H7 (cell line): ENCODE measurements at regions not wholly inside any gene's neighbourhood (a gene's known extent, or its start where the extent isn't known, plus 50 kb on each side); places are given as distances from the start of the nearest gene placed in this dataset.
A peak's percentile ranks its signal among the peaks of the same experiment; 100 is the strongest.

ENCODE experiments used
- DNase-seq: peaks from one replicate; pipeline ENCODE4 v3.0.0; 2012
- H3K27me3 ChIP-seq: 2 replicates; pipeline ENCODE4 v1.6.0; 2011; ENCODE audit warnings: mild to moderate bottlenecking, low read length; ENCODE audit not compliant: control insufficient read depth, insufficient read depth
- H3K36me3 ChIP-seq: replicated peaks from 2 replicates; pipeline ENCODE4 v1.5.1; 2011; ENCODE audit warnings: low read length; ENCODE audit not compliant: control insufficient read depth, insufficient read depth
- H3K4me3 ChIP-seq: 2 replicates; pipeline ENCODE4 v1.5.1; 2011; ENCODE audit warnings: low read depth, mild to moderate bottlenecking, control low read depth, low read length, moderate library complexity; ENCODE audit not compliant: insufficient read depth

- Histone ChIP-seq H3K27me3 (no peaks in the 10 kb centered on the region), H3K4me3 (no peak overlapping the region), H3K36me3 (no peaks in the 10 kb centered on the region)
- DNase-seq: no peak
These were observed 125.6 kb upstream of the ZNF608 start for GRCh38 chr5:124872086-124872485.

GRCh38 chr5:124872615-124873014, 126.2 kb upstream of the ZNF608 start:
- H3K36me3 ChIP-seq: no peaks in the 10 kb centered on the region
- H3K4me3 ChIP-seq: no peak overlapping the region
- DNase-seq: no peak
- H3K27me3 ChIP-seq: no peaks in the 10 kb centered on the region

GRCh38 chr5:124873188-124873587, 126.7 kb upstream of the ZNF608 start:
- DNase-seq: no peak
- Histone ChIP-seq H3K4me3 (no peak overlapping the region), H3K27me3 (no peaks in the 10 kb centered on the region)

GRCh38 chr5:124873713-124874112, 127.3 kb upstream of the ZNF608 start:
- no peaks in the 10 kb centered on the region for H3K36me3 ChIP-seq
- no peaks in the 10 kb centered on the region for H3K27me3 ChIP-seq
- DNase-seq: no peak
- no peak overlapping the region for H3K4me3 ChIP-seq

More at GRCh38 chr5:124873188-124873587, 126.7 kb upstream of the ZNF608 start:
- H3K36me3 ChIP-seq: no peaks in the 10 kb centered on the region

GRCh38 chr5:124876566-124876965, 130.1 kb upstream of the ZNF608 start:
- H3K4me3 ChIP-seq: no peak overlapping the region
- DNase-seq: no peak
- no peaks in the 10 kb centered on the region; the same call in 1 of the 2 replicates for H3K27me3 ChIP-seq
- no peaks in the 10 kb centered on the region for H3K36me3 ChIP-seq

- Histone ChIP-seq H3K4me3 (no peak overlapping the region), H3K36me3 (no peaks in the 10 kb centered on the region), H3K27me3 (no peaks in the 10 kb centered on the region; the same call in 1 of the 2 replicates)
- DNase-seq: no peak
These were observed 130.5 kb upstream of the ZNF608 start for GRCh38 chr5:124876983-124877382.

- no peak for DNase-seq
- H3K27me3 ChIP-seq: no peaks in the 10 kb centered on the region; the same call in 1 of the 2 replicates
- H3K36me3 ChIP-seq: no peaks in the 10 kb centered on the region
These were observed 131.2 kb upstream of the ZNF608 start for GRCh38 chr5:124877501-124878146.

GRCh38 chr5:124878583-124879342, 132.3 kb upstream of the ZNF608 start:
- Histone ChIP-seq H3K27me3 (no peaks in the 10 kb centered on the region; the same call in 1 of the 2 replicates), H3K36me3 (no peaks in the 10 kb centered on the region), H3K4me3 (no peak overlapping the region)
- no peak for DNase-seq

More at GRCh38 chr5:124877501-124878146, 131.2 kb upstream of the ZNF608 start:
- no peak overlapping the region for H3K4me3 ChIP-seq

- no peaks in the 10 kb centered on the region for H3K36me3 ChIP-seq
- DNase-seq: no peak
- H3K4me3 ChIP-seq: no peak overlapping the region
- no peaks in the 10 kb centered on the region; the same call in 1 of the 2 replicates for H3K27me3 ChIP-seq
These were observed 134.7 kb upstream of the ZNF608 start for GRCh38 chr5:124880903-124881697.

- H3K27me3 ChIP-seq: no peaks in the 10 kb centered on the region; the same call in 1 of the 2 replicates
- DNase-seq: no peak
- H3K36me3 ChIP-seq: no peaks in the 10 kb centered on the region
- H3K4me3 ChIP-seq: no peak overlapping the region
These were observed 137.2 kb upstream of the ZNF608 start for GRCh38 chr5:124883681-124884080.

GRCh38 chr5:124884114-124884513, 137.7 kb upstream of the ZNF608 start:
- DNase-seq: no peak
- Histone ChIP-seq H3K27me3 (no peaks in the 10 kb centered on the region; the same call in 1 of the 2 replicates), H3K4me3 (no peak overlapping the region), H3K36me3 (no peaks in the 10 kb centered on the region)

- H3K27me3 ChIP-seq: no peaks in the 10 kb centered on the region; the same call in 1 of the 2 replicates
- no peak for DNase-seq
- no peak overlapping the region for H3K4me3 ChIP-seq
- no peaks in the 10 kb centered on the region for H3K36me3 ChIP-seq
These were observed 139.1 kb upstream of the ZNF608 start for GRCh38 chr5:124885490-124885889.

- H3K36me3 ChIP-seq: no peaks in the 10 kb centered on the region
- no peaks in the 10 kb centered on the region for H3K27me3 ChIP-seq
- no peak for DNase-seq
- no peak overlapping the region for H3K4me3 ChIP-seq
These were observed 140.8 kb upstream of the ZNF608 start for GRCh38 chr5:124887223-124887622.

GRCh38 chr5:124888050-124888506, 141.6 kb upstream of the ZNF608 start:
- no peaks in the 10 kb centered on the region for H3K36me3 ChIP-seq
- no peak overlapping the region for H3K4me3 ChIP-seq
- peak; percentile 61 for DNase-seq
- H3K27me3 ChIP-seq: no peaks in the 10 kb centered on the region
